HG03457 (cell line): ENCODE measurements at regions not wholly inside any gene's neighbourhood (a gene's known extent, or its start where the extent isn't known, plus 50 kb on each side); places are given as distances from the start of the nearest gene placed in this dataset.

ENCODE experiments used
- ATAC-seq: cut with Tn5 transposase; IDR thresholded peaks from one replicate; pipeline ENCODE4 v1.9.1; 2021; ENCODE audit warnings: moderate number of reproducible peaks; ENCODE audit not compliant: unreplicated experiment

DNA sequence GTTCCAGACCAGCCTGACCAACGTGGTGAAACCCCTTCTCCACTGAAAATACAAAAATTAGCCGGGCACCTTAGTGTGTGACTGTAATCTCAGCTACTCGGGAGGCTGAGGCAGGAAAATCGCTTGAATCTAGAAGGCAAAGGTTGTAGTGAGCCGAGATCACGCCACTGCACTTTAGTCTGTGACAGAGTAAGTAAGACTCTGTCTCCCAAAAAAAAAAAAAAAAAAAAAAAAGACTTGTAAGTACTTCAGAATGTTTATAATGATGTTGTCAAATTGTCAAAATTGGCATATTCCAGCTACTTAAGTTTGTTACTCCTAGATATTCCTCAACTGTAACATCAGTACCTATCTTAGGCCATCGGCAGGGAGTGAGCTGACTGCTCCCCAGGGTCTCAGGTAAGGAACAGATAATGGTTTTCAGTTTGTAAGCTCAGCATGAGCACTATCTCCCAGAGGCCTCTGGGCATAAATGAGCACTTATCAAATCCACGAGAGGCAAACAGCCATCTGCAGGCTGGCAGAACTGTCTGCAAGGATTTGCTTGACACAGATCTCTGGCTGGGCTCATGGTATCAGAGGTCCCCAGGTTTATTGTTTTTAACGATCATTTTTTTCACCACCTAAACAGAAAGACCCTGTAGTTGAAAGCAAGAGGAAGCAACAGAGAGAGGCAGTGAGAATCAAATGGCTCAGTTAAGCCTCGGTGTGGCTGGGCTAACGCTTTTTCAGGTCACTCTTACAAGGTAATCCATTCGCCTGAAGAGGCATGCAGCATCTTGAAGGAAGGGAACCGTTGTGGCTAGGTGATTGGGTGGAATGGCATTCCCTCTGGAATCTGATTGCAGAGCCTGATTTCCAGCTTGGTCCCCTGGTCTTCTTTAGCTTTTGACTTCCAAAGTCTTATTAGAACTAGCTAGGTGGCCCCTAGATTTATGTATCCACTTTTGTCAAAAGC lies 115.9 kb downstream of the LY86 start:
- ATAC-seq = no peak

DNA sequence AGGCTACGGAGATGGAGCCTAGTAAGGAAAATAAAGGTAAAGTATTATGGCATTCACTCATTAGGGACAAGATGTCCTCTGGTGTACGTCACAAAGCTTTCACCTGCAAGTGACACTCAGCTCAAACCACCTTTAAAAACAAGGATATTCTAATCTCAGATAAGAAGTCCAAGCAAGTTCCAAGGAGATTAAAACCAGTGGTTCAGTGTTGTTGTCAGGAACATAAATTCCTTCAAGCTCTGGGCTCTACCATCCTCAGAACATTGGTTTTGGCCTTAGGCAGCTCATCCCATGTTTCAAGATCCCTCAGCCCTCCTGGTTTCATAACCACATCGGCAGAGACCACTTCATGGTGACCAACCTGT lies 116.5 kb downstream of the LY86 start:
- ATAC-seq = no peak

DNA sequence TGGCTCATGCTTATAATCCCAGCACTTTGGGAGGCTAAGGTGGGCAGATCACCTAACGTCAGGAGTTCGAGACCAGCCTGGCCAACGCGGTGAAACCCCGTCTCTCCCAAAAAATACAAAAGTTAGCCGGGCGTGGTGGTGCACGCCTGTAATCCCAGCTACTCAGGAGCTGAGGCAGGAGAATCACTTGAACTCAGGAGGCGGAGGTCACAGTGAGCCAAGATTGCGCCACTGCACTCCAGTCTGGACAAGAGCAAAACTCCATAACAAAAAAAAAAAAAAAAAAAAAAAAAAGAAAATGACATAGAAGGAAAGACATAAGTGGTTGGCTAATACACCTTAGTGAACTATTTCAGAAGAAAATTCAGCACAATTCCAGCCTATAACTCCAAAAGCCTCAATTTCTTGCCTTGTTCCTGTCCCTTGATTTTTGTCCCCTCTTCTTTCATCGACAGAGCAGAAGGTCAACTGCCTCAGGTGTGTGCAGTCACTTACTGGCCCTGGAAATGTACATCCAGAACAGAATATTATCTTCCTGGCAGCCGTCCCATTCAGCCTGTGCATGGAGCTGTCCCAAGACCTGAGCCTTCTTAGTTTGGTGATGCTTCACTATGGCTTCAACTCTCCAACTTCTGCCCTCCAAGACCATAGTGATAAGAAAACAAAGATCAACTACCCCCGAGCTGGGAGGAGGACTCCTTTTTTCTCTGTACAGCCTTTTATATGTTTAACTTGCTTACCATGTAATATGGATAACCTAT lies 117.6 kb downstream of the LY86 start:
- ATAC-seq = no peak

DNA sequence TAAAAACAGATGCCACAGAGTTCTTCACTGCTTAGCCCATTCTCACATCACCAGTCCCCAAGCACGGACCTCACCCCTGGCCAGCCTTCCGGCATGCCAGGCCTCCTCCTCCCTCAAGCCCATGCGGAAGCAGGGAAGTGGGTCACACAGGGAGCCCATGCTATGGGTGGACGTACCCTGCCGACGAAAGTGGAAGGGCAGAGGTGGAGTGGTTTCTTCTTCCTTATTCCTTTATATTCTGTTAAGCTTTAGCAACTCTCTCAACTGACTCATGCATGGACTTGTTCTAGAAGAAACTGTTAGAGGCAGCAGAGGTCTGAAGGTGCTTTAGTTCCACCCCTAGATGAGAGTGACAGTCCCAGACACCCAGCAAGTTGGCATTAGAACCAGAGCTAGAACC lies 118.6 kb downstream of the LY86 start:
- ATAC-seq = no peak

DNA sequence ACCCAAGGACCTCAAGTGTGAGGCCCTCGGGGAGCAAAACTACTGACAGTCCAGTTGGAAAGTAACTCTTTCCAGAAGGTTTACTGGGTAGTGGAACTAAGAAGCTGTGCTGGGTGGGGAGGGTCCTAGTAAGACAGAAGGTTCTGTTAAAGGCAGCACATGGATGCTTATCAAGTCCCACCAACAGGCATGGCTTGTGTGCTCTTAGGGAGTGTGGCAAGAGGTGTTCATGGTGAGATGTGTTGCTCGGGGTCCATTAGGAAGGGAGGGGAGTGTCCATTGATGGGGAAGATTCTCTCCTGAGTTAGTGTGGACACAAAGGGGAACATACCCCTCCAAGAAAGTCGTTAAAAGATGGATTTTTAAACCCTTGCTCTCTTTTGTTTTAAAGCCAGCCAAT lies 120.6 kb downstream of the LY86 start:
- no peak for ATAC-seq

DNA sequence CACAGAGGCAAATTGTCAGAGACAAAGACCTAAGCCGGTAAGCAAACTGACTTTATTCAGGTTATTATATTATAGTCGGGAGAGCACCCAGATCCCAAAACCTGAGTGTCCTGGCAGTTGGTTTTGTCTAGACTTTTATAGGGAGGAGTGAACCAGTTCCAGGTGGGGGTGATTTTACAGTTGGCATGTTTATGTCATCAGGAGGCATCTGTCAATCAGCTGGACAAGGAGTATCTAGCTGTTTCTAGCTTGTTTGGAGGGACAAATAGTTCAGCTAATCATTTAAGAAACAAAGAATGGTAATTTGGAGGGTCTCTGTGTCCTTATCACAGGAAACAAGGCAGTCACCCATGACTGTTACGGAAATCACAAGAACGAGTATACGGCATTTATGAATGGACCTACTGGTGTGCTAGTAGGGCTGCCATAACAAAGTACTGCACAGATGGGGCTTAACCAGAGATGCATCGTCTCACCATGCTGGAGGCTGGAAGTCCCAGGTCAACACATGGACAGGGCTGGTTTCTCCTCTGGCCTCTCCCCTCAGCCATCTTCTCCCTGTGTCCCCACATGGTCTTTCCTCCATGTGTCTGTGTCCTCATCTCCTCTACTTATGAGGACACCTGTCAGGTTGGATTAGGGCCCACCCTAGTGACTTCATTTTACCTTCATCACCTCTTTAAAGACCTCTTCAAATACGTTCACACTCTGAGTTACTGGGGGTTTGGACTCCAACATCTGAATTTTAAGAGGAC lies 122.7 kb downstream of the LY86 start:
- no peak for ATAC-seq

DNA sequence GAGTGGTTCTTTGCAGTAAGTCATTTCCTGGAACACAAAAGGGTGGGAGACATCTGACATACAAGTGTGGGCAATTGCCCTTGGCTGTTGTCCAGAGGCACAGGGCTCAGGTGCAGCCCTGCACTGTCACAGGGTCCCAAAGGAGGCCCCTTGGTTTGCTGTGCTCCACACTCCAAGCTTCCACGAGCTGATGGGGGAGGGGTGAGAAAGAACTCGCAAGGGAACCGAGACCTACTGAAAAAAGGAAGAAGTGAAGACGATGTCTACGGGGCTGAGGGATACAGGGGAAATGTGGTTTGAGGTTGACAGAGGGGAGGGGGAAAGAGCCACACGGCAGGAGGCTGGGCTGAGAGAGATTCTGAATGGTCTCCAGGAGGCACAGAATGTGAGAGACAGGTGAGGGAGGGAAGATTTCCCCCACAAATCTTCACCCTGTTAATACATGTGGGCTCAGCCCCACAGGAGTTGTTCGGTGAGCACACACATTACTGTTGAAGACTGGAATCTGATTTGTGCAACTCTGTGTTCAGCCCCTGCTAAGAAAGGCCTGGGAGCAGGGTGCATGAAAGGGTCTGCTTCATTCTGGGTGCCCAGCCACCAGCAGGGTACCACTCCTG lies 123.4 kb downstream of the LY86 start:
- peak; percentile 61 for ATAC-seq

DNA sequence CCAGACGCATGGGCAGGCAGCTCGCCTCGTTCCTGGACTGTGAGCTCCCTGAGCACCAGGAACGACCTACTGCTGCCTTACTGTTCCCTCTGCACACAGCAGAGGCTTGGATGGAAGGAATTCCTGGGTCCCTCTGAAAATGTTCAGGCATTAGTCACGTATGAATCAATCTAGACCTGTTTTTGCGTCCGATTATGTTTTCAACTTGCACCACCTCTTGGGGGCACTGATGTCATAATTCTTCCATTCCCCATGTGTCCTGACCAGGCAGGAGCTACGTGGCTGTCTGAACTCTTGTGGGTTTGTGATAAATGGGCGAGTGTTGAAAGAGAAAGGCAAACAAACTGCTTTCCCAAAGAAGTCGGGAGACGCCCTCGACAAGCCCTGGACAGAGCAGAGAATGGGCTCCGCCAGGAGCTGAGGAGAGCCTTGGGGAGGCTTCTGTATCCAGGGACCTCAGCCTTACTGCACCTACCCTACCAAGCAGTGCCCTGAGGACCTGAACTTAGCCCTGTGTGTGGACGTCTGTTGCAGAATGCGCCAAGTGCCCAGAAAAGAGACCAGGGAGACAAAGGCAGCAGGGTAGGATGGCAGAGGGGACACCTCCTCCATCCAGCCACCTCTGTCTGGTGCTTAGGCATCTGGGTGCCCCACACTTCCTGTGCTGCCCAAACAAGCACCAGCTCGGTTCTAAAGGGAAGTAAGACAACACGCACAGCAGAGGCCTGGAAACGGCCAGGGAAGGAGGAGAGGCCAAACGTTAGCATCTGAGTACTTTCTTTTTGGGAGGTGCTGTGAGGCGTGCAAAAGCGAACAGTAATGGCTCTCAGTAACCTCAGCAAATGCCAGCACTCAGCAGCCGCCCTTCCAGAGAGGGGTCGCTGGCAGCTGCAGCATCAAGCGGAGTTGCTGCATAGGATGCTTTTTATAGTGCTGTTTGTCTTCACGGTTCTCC lies 124.2 kb downstream of the LY86 start:
- ATAC-seq = no peak

DNA sequence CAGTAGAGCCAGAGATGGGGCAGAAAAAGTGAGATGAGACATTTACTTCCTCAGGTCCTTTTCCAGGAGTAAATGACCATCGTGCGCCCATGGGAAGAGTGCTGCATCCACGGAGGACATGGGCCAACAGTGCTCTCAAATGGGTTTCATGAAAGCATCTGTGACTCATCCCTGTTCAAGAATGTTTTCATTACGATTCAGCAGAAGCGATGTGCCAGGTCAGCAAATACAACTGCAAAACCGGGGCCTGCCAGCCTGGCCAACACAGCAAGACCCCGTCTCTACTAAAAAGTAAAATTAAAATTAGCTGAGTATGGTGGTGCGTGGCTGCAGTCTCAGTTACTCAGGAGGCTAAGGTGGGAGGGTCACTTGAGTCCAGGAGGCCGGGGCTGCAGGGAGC lies 125.1 kb downstream of the LY86 start:
- ATAC-seq = no peak

DNA sequence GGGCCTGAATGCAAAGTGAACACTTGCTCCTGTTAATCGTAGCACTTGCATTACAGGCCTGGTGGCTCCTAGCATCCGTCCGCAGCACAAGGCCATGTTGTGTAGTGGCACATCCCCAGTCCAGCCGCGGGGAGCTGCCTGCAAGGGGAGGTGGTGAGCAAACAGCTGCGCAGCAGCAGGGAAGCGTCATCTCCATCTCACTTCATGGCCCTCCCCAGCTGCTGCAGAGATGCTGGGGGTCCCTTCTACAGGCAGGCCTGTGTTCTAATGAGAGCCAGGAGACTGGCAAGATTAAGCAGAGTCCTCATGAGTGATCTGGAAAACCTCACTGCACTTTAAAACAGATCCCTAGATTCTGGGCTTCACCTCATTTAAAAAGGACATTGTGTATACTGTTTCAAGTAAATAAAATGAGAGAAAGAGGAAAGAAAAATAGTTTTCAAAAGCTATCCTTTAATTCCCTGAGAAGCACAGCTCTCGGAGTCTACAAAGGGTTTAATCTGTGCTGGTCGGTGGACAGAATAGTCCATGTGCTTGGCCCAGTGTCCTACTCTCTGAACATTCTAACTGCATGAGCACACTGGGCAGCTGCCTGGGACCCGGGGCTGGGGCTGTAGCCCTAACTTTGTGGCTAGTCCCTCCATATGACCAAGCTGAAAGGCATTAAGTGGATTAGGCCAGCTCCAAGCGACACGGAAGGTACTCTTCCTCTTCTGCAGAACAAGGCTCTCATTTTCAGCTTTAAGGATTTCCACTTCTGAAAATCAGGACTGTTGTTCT lies 125.8 kb downstream of the LY86 start:
- ATAC-seq = no peak

DNA sequence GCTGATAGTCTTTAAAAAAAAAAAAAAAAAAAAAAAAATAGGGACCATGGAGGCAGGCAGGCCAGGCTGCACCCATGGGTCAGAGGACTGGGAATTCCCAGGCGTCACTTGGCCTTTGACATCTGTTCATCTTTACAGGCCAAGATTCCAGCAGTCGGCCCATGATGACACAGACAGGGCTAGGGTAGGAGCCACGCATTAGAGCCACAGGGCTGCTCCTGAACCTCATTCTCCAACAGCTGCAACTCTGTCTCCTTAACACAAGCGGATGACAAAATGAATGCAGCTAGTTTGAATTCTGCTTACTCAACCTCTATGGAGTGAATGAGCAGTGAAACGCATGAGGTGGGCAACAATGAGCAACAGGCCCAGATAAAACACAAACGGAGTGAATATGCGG lies 126.4 kb downstream of the LY86 start:
- ATAC-seq = no peak

DNA sequence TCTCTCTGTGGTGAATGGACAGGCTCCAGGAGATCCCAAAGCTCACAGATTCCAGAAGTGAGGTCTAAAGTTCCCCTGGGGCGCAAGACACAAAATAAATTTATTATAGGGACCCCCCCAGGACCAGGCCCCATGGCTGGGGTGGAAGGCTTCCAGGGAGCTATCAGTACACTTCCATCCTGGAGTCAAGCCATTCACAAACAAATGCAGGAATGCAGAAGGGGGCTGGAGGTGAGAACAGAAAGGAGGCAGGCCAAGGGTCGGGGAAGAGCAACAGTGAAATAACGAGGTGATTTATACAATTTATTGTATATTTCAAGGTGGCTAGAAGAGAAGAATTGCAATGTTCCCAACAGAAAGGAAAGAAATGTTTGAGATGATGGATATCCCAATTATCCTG lies 126.9 kb downstream of the LY86 start:
- ATAC-seq = no peak

DNA sequence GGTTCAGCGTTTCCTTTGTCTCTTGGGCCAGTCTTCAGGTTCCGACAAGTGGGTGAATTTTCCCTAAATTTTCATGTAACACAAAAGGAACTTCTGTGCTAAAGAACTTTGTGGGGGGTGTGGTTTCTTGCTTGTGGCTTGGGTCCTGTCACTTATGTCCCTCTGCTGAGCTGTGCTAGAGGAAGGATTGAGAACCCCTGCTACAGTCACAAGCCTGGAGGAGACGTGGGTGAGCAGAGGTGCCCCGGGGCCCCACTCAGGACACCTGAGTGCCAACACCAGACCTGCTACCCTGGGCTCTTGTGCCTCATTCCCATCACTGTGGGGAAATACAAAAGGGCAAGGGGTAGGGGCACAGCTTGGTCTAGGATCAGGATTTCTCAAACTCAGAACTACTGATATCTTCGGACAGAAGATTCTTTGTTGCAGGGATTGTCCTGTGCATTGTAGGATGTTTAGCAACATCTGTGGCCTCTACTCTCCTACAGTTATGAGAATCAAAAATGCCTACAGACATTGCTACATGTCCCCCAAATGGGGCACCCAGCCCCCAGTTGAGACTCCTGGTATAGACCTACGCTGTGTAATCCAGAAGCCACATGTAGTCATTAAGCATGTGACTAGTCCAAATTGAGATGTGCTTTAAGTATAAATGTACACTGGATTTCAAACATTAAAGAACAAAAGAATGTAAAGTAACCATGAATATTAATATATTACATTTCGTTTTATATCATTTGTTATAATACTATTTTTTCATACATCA lies 128.7 kb downstream of the LY86 start:
- no peak for ATAC-seq

DNA sequence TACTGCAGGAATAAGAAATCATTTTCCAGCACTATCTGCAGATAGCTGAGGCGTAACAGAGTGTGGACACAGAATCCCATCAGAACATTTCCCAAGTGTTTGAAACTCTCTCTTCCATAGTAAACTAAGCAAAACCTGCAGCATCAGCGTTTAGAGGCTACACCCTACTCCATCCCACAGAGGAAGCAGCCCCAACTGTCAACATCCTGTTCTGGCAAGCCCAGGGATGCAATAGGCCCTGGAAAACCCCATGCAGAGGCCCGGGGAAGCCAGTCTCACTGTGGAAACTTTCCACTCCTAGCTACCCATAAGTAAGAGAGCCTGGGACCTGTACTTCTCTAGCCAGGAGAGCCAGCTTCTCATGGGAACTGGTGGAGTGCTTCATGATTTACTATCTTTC lies 129.4 kb downstream of the LY86 start:
- ATAC-seq = no peak

DNA sequence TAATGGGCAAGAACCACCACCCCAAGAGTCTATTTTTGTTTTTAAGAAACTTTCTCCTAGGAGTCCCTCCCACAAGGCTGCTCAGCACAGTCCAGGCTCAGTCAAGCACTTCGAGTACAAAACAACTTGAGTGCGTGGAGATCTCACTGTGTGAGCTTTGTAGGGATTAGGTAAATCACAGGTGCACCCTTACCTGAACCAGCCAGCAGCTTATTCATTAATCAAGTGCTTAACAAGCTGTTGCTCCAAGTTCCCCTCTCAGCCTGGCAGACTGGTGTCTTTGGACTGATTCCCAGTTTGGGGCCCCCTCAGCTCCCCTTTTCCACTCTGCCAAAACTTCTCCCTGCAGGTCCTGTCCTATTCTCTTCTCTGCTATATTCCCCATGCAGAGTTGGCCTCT lies 133.1 kb downstream of the LY86 start:
- no peak for ATAC-seq

DNA sequence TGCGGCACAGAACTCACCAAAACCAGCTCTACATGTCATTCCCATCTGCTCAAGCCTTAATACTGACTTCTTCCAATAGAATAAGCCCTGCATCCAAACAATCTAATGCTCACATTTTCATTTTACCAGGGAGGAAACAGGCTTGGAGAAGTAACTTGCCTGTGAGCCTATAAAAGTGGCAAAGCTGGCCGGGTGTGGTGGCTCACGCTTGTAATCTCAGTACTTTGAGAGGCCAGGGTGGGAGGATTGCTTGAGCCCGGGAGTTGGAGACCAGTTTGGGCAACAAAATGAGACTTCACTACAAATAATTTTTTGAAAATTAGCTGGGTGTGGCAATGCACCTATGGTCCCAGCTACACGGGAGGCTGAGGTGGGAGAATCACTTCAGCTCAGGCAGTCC lies 133.7 kb downstream of the LY86 start:
- ATAC-seq = no peak

DNA sequence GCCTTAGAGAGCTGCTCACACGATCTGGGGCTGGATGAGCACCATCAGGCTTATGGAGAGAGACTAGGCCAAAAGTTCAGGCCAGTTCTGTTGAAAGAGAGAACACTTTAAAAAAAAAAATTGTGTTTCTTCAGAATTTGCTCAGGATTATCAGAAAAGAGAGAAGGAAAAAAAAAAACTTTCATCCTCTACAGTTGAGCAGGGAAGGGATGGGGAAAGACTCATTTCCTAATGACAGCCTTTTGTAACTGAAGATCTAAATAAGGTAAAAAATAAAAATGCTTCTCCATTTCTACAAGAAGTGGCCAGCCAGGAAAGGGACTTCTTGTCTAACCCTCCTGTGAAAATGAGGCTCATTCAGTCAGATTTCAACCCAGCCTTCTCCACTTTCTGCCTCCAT lies 134.8 kb downstream of the LY86 start:
- no peak for ATAC-seq

DNA sequence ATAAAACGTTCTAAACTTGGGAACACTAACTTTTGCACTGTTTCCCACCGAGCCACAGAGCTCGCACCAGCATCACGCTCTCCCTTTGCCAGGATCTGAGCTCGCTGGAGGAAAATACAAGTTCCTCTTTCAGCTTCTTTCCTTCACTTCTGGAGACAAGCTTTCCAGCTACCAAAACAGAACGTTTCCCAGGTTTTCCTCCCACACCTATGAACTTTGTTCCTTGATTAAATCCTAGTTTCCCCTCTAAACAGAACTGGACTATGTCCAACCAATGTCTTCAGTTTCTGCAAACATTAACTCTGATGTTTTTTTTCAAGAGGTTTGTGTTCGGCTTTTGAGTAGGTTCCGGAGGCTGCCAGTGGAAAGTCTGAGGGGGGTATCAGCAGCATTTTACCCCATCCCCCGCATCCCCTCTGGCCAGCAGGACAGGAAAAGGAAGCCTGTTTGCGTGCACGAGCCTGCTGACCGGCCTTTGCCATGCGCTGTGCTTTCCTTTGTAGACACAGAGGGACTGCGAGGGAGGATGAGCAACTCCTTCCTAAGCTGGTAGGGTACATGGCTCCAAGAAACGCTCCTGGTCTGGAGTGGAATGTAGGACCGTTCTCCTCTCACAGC lies 135.5 kb downstream of the LY86 start:
- ATAC-seq = no peak
